GM12878 (cell line): ENCODE measurements at regions not wholly inside any gene's neighbourhood (a gene's known extent, or its start where the extent isn't known, plus 50 kb on each side); places are given as distances from the start of the nearest gene placed in this dataset.

ENCODE experiments used
- ATAC-seq: fragments of 200-7000 bp; cut with Tn5 transposase; 3 replicates; pipeline ENCODE4 v1.9.1; 2020; ENCODE audit warnings: mild to moderate bottlenecking, moderate library complexity
- BruUV-seq: library from RNA; stranded (reverse); fragments of 400-500 nt; replicated peaks from 2 replicates; lab custom pipeline; 2021; lab: Mats Ljungman, UMichigan
- CTCF ChIA-PET: fragments of 300-600 bp; sonication (Branson Sonifier 250); formaldehyde crosslinking; extraction: SDS; loops from one replicate; lab custom pipeline; 2021; ENCODE audit warnings: inconsistent platforms; lab: Yijun Ruan, JAX
- POLR2A ChIA-PET: fragments of 350-600 bp; formaldehyde crosslinking; extraction: SDS; loops from one replicate; lab custom pipeline; 2021; ENCODE audit warnings: inconsistent platforms; lab: Charles Lee
- RAD21 ChIA-PET: fragments of 300-600 bp; sonication (Branson Sonifier 250); formaldehyde crosslinking; loops from one replicate; lab custom pipeline; 2023; ENCODE audit warnings: antibody characterized with exemption; ENCODE audit not compliant: unreplicated experiment; lab: Charles Lee
- SMC1A ChIA-PET: fragments of 300-600 bp; sonication (Branson Sonifier 250); formaldehyde crosslinking; loops from one replicate; lab custom pipeline; 2023; ENCODE audit not compliant: unreplicated experiment, uncharacterized antibody; lab: Charles Lee
- DNase-seq: peaks from one replicate; pipeline ENCODE4 v3.0.0-alpha.2; 2011; ENCODE audit warnings: low read depth, low spot score
- FAIRE-seq: peaks from 3 replicates; lab custom pipeline; 2011; peaks lifted over from hg19 to GRCh38; lab: Jason Lieb, UNC
- H2AFZ ChIP-seq: 2 replicates; pipeline ENCODE4 v1.6.0; 2011; ENCODE audit warnings: low read depth, low read length, control low read depth; ENCODE audit not compliant: control insufficient read depth
- H3K27ac ChIP-seq: 2 replicates; pipeline ENCODE4 v1.5.1; 2011; ENCODE audit warnings: control low read depth; ENCODE audit not compliant: control insufficient read depth, insufficient read depth
- H3K27me3 ChIP-seq, 2 experiments: replicated peaks in 1 of 2; 2 replicates each; pipeline versions ENCODE4 v1.6.0 to v1.6.1; 2011; ENCODE audit warnings: low read length in 1 of 2; ENCODE audit not compliant: control insufficient read depth in 2 of 2, insufficient read depth in 2 of 2
- H3K36me3 ChIP-seq, 2 experiments: 2 replicates each; pipeline ENCODE4 v1.5.1; 2011; ENCODE audit warnings: low read length in 1 of 2; ENCODE audit not compliant: control insufficient read depth in 2 of 2, insufficient read depth in 2 of 2
- H3K4me1 ChIP-seq: 2 replicates; pipeline ENCODE4 v1.6.1; 2011; ENCODE audit warnings: mild to moderate bottlenecking, low read length, moderate library complexity, mixed read lengths; ENCODE audit not compliant: control insufficient read depth, insufficient read depth
- H3K4me2 ChIP-seq: 2 replicates; pipeline ENCODE4 v1.6.0; 2011; ENCODE audit warnings: control low read depth; ENCODE audit not compliant: control insufficient read depth, insufficient read depth
- H3K4me3 ChIP-seq: fragments of 200-600 bp; sonication (generic); 2 replicates; pipeline ENCODE4 v1.5.1; 2016
- H3K79me2 ChIP-seq: 2 replicates; pipeline ENCODE4 v1.6.0; 2011; ENCODE audit warnings: low read length; ENCODE audit not compliant: control insufficient read depth, insufficient read depth
- H3K9ac ChIP-seq: 2 replicates; pipeline ENCODE4 v1.8.0; 2011; ENCODE audit warnings: low read length, control low read depth, mixed read lengths; ENCODE audit not compliant: control insufficient read depth, insufficient read depth
- H3K9me3 ChIP-seq: replicated peaks from 3 replicates; pipeline ENCODE4 v1.5.1; 2011; ENCODE audit warnings: mild to moderate bottlenecking, low read length; ENCODE audit not compliant: control insufficient read depth, insufficient read depth
- H4K20me1 ChIP-seq: 2 replicates; pipeline ENCODE4 v1.6.0; 2011; ENCODE audit not compliant: control insufficient read depth, insufficient read depth
- CHD2 ChIP-seq: IDR thresholded peaks from 2 replicates; pipeline ENCODE4 v1.6.1; 2011; ENCODE audit warnings: low read depth, low read length, improper control_type of control experiment, borderline replicate concordance
- EGR1 ChIP-seq, 2 experiments: IDR thresholded peaks; 1 replicate in 1 of 2; 2 replicates in 1 of 2; pipeline ENCODE4 v1.6.1; 2011 to 2012; ENCODE audit warnings: low read depth in 2 of 2, low read length in 2 of 2, borderline replicate concordance in 1 of 2, mild to moderate bottlenecking in 1 of 2, moderate library complexity in 1 of 2
- KLF5 ChIP-seq: fragments of 450-650 bp; IDR thresholded peaks from 2 replicates; pipeline ENCODE4 v1.6.1; 2014; ENCODE audit warnings: mild to moderate bottlenecking; ENCODE audit not compliant: partially characterized antibody
- MYC ChIP-seq: IDR thresholded peaks from 2 replicates; pipeline ENCODE4 v1.6.1; 2011; ENCODE audit warnings: mild to moderate bottlenecking, low read length, moderate library complexity, inconsistent platforms; ENCODE audit not compliant: insufficient read depth, insufficient replicate concordance, insufficient read length, severe bottlenecking
- NFXL1 ChIP-seq: fragments of 450-650 bp; IDR thresholded peaks from 2 replicates; pipeline ENCODE4 v1.6.1; 2017; ENCODE audit warnings: antibody characterized with exemption, mild to moderate bottlenecking, borderline replicate concordance
- RFX5 ChIP-seq: IDR thresholded peaks from 2 replicates; pipeline ENCODE4 v1.6.1; 2011; ENCODE audit warnings: low read depth, low read length, improper control_type of control experiment
- SMAD5 ChIP-seq: IDR thresholded peaks from 2 replicates; pipeline ENCODE4 v1.6.1; 2016; ENCODE audit warnings: antibody characterized with exemption, low read depth
- SREBF1 ChIP-seq: IDR thresholded peaks from 2 replicates; pipeline ENCODE4 v1.6.1; 2012; ENCODE audit warnings: mild to moderate bottlenecking, low read length
- TBL1XR1 ChIP-seq: IDR thresholded peaks from 2 replicates; pipeline ENCODE4 v1.6.1; 2012; ENCODE audit warnings: low read depth, low read length, improper control_type of control experiment
- YY1 ChIP-seq: IDR thresholded peaks from 2 replicates; pipeline ENCODE4 v1.6.1; 2011; ENCODE audit warnings: low read depth, mild to moderate bottlenecking, low read length
- WGBS: methylation state at CpG from one replicate; pipeline ENCODE4 v1.1.6; 2016; ENCODE audit warnings: low lambda C conversion rate; ENCODE audit not compliant: insufficient replicate concordance, insufficient coverage; ENCODE audit errors: missing lambda C conversion rate; 5-methylcytosine and 5-hydroxymethylcytosine counted together
- in situ Hi-C: fragments of 300-500 bp; cut with MboI; formaldehyde crosslinking; loops from 9 replicates; pipeline ENCODE4 v1.14.3; 2018; ENCODE audit warnings: mixed read lengths
- intact Hi-C: fragments of 100-400 bp; cut with micrococcal nuclease; formaldehyde crosslinking; loops from one replicate; pipeline ENCODE4 v1.14.2; 2022; ENCODE audit not compliant: unreplicated experiment
- TF ChIP-seq, protein P1 (sequence below): fragments of 450-650 bp; formaldehyde crosslinking; IDR thresholded peaks from 2 replicates; pipeline ENCODE4 v1.5.0; 2022; ENCODE audit warnings: mild to moderate bottlenecking, missing genetic modification characterization

DNA sequence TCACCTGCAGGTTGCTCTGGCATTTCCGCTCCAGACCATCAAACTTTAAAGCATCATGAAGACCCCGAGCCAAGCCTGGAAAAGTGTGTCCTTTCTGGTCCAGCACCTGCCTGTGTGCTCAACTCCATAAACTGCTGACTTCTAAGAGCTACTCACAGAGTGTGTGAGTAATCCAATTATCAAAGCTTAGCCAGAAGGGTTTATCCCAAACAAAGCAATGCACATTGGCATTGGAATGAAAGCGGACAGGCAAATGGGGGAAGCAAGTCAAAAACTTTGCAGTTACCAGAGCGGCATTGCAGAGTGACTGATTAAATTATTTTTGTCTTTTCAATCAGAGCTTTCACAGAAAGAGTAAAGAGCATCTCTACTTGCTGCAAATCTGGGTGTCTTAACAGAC lies 1262.4 kb upstream of the SEL1L start (continued):
- TF ChIP-seq RFX5: no peak

DNA sequence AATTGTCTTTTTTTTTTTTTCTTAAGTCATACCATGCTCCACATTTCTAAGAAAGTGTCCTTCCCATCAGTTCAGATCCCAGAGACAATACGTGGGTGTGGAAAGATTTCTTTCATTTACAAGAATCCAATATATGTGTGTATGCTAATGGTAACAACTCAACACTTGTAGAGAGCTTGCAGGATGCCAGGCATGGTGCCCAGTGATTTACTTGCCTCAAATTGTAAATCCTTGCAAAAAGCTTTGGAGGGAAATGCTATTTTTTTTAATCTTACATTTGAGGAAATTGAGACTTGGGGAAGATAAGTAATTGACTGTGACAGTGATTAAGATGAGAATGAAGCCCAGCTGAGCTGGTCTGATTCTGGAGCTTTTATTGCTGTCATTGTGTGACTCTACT lies 1264.6 kb upstream of the SEL1L start:
- TF ChIP-seq EGR1 (IDR thresholded peaks at IDR 0.05; ENCODE audit: borderline replicate concordance in 1 of 2, low read depth in 2 of 2, low read length in 2 of 2): no peak
- no peak for TF ChIP-seq YY1
- no peak overlapping the region for H3K4me2 ChIP-seq
- DNase-seq (no peak), FAIRE-seq (no peak), ATAC-seq (no peak)
- no peaks in the 10 kb centered on the region for H4K20me1 ChIP-seq
- in situ Hi-C loops (no loop called here), intact Hi-C loops (no loop called here)
- H3K79me2 ChIP-seq: no peaks in the 10 kb centered on the region
- SMC1A ChIA-PET: no interaction called here
- no TSS peak for BruUV-seq
- H3K4me1 ChIP-seq: no peaks in the 10 kb centered on the region
- H3K9me3 ChIP-seq: no peaks in the 10 kb centered on the region
- H3K27me3 ChIP-seq: no peaks in the 10 kb centered on the region
- H3K9ac ChIP-seq: no peak overlapping the region
- H3K36me3 ChIP-seq: no peaks in the 10 kb centered on the region
- POLR2A ChIA-PET: no interaction called here
- CTCF ChIA-PET: no interaction called here
- no peak overlapping the region for H3K27ac ChIP-seq
- H3K4me3 ChIP-seq: no peak overlapping the region
- RAD21 ChIA-PET: no interaction called here
- 0% methylated on average over 1 of the region's 1 CpG for WGBS
- no peak overlapping the region for H2AFZ ChIP-seq

DNA sequence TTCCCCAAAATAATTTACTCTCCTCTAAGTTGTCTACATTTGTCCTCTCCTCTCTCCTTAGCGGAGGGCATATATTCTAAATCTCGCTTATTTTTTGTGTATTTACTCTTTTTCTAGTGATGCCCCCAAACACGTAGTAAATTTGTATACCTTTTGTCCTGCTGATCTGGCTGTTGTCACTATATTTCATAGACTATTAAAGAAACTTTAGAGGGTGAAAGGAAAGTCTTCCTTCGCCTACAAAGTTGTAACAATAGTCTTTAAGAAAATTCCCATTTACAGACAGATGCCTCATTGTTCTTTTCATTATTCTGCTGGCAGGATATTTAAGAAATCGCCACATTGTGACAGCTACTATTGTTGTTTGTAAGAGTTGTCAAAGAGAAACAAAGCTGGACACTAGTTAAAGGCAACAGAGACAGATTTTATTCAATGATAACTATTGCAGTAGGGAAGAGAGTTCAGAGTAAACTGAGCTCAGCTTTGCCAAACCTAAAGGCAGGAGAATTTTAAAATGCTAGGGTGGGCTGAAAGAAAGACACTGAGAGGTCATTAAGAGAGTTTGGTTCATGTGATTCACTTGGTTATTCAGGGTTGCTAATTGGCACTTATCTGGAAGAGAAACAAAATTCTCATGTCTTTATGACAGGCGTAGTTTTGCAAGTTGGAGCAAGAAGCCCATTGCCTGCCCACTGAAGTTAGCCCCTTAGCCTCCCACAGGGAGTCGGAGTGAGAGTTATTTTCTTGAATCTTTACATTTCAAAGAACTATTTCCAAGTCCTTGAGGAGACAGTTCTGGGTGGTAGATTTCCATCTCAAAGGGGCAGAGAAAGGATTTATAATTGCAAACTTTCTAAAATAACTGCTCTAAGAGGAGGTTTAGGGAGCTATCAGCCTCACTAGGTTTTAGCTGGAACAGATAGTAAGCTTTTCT lies 1272.5 kb upstream of the SEL1L start:
- DNase-seq (no peak), FAIRE-seq (no peak), ATAC-seq (no peak)
- Histone ChIP-seq H3K4me2 (no peak overlapping the region), H2AFZ (no peak overlapping the region), H3K4me1 (no peaks in the 10 kb centered on the region), H3K4me3 (no peak overlapping the region), H3K9me3 (no peaks in the 10 kb centered on the region), H4K20me1 (no peaks in the 10 kb centered on the region), H3K27ac (no peak overlapping the region), H3K27me3 (no peaks in the 10 kb centered on the region), H3K9ac (no peak overlapping the region), H3K79me2 (no peaks in the 10 kb centered on the region), H3K36me3 (no peaks in the 10 kb centered on the region)
- CTCF ChIA-PET: no interaction called here
- in situ Hi-C loops (no loop called here), intact Hi-C loops (no loop called here)
- WGBS: 6% methylated on average over 7 of the region's 7 CpGs
- RAD21 ChIA-PET: no interaction called here
- POLR2A ChIA-PET: no interaction called here
- no TSS peak for BruUV-seq
- SMC1A ChIA-PET: no interaction called here
- TF ChIP-seq SMAD5 (no peak), TBL1XR1 (no peak), NFXL1 (no peak), MYC (no peak), KLF5 (no peak), SREBF1 (no peak), CHD2 (no peak)
- TF ChIP-seq, protein P1, sequence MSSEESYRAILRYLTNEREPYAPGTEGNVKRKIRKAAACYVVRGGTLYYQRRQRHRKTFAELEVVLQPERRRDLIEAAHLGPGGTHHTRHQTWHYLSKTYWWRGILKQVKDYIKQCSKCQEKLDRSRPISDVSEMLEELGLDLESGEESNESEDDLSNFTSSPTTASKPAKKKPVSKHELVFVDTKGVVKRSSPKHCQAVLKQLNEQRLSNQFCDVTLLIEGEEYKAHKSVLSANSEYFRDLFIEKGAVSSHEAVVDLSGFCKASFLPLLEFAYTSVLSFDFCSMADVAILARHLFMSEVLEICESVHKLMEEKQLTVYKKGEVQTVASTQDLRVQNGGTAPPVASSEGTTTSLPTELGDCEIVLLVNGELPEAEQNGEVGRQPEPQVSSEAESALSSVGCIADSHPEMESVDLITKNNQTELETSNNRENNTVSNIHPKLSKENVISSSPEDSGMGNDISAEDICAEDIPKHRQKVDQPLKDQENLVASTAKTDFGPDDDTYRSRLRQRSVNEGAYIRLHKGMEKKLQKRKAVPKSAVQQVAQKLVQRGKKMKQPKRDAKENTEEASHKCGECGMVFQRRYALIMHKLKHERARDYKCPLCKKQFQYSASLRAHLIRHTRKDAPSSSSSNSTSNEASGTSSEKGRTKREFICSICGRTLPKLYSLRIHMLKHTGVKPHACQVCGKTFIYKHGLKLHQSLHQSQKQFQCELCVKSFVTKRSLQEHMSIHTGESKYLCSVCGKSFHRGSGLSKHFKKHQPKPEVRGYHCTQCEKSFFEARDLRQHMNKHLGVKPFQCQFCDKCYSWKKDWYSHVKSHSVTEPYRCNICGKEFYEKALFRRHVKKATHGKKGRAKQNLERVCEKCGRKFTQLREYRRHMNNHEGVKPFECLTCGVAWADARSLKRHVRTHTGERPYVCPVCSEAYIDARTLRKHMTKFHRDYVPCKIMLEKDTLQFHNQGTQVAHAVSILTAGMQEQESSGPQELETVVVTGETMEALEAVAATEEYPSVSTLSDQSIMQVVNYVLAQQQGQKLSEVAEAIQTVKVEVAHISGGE (CRISPR knock-in tag): no peak
